SIG-M5 (cell line): ENCODE measurements at regions not wholly inside any gene's neighbourhood (a gene's known extent, or its start where the extent isn't known, plus 50 kb on each side); places are given as distances from the start of the nearest gene placed in this dataset.

Source experiments
- DNase-seq: peaks from one replicate; lab custom pipeline; 2025; lab: John Stamatoyannopoulos, UW

DNA sequence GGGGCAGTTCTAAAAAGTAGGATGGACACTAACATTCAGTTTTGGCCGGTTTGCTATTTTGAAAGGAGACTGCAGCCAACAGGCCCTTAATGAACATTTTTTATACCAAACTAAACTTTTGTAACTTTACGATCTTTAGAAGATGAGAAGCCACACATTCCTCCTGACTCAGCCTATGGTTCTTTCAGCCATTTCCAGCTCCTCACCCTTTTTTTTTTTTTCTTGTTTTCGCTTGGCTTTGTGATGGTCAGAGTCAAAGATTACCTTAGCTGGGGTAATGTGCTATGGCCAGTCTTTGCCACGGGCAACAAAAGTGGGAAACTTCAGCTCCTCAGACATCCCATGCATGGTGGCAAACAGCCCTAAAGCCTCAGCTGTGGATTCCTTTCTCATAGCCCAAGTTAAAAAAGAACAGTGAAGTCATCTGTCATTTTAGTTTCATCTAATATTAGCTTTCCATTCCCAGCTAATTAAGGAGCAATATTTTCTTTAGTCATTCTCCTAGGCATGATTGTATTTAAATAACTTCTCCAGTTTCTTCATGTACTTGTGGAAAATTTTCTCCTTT lies 368.7 kb downstream of the MFSD1 start:
- no peak for DNase-seq

DNA sequence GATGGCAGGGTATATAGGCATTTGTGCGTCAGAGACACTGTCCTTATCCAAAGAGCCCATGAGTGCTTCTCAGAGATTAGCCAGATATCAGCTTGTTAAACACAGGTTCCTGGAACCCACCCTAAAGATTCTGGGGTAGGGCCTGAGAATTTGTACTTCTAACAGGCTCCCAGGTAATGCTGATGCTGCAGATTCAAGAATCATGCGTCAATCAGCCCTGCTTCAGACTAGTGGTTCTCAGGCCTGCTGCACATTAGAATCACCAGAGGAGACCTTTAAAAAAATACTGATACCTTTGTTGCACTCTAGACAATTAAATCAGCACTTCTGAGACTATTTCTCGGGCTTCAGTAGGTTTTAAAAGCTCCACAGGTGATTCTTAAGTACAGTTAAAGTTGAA lies 369.5 kb downstream of the MFSD1 start:
- DNase-seq: no peak

DNA sequence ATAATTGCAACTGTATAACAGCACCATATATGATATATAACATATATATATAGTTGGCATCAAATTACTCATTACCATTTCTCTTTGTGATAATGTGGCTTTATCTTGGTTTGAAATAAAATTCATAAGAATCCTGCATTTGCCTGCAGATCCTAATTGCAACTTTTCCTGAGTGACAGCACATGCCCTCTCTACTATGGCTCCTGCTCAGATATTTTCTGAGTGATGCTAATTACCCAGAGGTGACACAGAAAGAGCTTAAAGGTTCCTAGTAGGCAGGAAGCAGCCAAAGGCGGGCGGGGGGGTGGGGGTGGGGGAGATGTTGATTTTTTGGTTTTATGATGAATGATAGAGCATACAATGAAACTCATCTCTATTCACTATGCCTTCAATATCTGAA lies 370.6 kb downstream of the MFSD1 start:
- no peak for DNase-seq

DNA sequence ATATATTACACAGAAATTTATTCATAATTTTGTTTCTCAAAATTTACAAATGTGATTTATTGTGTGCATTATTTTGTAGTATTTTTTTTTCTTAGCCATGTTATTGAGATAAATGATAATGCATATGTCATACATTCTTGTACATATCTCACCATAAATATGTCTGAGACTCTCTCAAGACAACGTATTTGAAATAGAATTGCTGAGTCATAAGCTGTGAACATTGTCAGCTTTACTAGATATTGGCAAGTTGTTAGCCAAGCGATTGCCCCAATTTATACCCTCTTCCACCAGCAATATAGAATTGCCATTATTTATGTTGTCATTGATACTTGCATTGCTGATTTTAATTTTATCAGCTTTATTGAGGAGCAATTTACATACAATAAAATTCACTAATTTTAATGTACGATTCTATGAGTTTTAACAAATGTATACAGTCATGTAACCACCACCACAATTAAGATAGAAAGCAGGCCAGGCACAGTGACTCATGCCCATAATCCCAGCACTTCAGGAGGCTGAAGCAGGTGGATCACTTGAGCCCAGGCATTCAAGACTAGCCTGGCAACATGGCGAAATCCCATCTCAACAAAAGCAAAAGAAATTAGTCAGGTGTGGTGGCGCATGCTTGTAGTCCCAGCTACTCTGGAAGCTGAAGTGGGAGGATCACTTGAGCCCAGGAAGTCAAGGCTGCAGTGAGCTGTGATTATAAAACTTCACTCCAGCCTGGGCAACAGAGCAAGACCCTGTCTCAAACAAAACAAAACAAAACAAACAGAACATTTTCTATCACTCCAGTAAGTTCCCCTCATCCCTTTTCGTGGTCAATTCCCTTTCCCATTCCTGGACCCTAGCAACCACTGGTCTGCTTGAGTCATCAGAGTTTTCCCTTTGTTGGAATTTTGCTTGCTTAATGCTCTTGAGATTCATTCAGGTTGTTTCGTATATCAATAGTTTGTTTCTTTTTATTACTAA lies 373.1 kb downstream of the MFSD1 start:
- DNase-seq: no peak

DNA sequence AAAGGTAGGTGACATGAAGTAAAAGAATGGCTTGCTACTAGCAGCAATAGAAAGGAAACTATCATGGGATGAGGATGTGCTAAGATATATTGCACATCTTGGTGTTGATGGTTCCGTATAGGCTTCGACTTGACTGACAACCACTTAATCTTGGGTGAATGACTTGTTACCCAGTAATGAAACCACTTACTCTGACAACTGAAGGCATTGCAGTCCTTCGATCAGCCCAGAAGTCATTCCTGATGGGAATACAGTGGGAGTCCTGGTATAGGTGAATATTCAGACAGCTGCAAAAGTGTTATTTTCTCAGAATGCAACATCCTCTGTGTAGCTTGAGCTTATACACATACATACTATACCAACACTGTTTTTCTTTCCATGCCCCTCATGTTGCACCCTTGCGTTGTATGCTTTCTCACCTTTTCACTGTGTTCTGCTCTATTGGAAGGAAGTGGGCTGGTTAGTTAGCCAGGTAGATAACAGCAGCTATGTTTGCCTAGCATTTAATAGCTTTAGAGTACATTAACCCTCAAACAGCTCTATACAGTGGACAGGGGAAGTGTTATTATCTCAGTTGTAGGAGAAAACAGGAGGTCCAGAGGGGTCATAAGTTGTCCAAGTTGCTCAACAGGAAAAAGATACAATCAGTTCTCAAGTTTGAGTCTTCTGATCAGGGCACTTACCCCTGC lies 376.5 kb downstream of the MFSD1 start:
- DNase-seq: no peak

DNA sequence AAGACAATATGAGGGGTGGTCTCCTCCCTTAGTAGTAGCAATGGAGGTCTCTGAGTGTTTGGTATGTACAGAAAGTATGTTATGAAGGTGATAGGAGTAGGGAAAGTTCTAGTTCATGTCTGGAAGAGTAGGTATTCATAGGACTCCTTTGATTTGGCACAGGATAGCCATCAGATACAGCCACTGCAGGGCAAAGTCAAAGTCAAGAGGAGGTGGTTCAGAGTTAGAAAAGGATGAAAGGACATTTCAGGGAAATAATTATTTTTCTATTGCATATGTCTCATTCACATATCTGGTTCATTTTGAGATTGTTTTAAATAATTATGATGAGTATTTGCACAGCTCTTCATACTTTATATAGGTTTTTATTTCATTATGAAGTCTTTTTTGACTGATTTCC lies 381.1 kb downstream of the MFSD1 start:
- no peak for DNase-seq

DNA sequence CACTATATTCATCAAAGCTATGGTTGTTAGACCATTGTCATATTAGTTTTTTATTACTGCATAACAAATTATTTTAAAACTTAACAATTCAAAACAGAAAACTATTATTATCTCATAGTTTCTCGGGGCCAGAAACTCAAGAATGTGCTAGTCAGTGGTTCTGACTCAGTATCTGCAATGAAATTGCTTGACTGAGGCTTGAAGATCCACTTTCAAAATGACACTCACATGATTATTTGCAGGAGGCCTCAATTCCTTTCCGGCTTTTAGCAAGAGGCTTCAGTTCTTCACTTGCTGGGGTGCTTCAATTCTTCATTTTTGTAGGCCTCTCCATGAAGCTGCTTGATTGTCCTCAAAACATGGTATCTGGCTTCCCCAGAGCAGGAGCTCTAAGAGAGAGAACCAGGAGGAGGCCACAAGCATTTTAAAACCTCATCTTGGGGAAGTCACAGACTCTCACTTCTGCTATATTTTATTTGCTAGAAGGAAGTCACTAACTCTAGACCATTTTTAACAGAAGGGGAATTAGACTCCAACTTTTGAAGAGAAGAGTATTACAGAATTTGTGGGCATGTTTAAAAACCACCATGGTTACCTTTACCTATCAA lies 383.7 kb downstream of the MFSD1 start:
- DNase-seq: peak; percentile 12

DNA sequence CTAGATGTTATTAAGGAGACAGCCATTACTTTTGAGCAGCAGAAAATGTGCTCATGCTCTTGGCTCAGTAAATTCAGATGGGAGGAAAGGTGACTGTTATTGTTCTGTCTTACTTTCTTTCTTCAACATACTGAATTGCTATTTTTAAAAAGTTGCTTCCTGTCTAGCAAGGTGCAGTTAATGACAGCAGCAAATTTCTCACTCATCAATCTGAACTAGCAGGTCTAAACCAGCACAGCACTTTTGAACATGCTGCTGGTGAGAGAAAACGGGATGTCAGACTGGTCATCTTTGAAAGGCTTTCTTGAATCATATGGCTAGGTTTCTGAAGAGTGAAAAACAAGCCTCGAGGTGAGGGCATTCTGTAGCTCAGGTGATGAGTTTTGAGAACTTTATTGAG lies 384.7 kb downstream of the MFSD1 start:
- DNase-seq: no peak

DNA sequence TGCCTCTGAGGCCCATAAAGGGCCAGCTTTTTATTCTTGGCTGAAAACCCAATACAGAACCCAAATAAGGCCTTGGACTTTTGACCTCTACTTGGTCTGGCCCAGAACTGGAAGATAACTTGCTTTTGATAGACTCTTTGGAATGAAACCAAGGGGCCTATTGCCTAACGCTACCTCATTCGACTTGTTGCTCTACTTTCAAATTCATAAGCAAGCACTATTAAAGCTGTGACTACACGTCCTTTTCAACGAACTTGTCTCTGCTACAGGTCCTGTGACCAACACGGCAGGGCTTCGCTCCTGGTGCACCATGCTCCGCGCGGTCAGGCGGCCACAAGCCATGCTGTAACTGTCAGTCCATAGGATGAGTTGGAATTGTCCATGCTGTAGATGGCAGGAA lies 385.4 kb downstream of the MFSD1 start:
- no peak for DNase-seq

DNA sequence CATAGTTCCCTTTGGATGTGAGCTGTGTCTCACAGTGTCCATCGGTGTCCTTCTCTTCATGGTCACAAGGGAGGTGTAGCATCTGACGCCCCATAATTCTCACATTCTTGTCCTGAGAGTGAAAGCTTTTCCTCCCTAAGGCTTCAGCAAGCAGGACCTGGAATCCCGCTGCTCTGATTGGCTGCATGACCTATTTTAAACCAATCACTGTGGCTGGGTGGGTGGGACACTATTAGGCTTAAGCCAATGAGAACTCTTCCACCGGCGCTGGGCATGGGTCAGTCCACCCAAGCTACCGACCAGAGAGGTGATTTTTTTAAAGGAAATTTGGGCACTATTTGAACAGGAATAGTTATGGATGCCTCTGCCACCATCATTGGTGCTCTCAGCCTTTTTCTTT lies 385.9 kb downstream of the MFSD1 start:
- no peak for DNase-seq

DNA sequence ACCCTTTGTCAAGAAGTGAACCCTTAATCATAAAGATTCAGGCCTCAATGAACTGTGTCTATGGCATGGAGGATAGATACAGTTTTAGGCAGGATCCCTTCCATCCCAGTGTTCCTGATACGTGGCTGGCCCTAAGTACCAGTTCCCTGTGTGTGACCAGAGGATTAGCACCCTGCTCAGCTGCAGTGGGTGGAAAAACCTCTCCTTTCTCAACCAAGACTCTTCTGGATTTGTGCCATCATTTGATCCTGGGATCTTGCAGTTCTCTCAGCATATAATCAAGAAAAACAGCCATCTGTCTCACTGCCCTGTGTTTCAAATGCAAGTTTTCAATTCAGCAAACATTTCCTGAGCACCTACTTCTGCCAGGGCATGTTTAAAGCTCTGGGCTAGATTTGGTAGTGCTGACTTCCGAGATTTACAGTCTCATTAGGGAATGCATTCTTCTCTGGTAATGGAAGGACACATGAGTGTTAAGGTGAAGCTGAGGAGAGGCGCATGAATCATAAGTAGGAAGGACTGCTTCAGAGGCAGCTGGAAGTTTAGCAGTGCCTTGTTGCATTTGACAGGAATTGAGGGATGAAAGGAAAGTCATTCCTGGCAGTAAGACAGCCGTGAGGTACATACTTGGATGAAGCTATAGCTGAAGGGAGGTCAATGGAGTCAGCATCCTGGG lies 388.3 kb downstream of the MFSD1 start:
- DNase-seq: no peak

DNA sequence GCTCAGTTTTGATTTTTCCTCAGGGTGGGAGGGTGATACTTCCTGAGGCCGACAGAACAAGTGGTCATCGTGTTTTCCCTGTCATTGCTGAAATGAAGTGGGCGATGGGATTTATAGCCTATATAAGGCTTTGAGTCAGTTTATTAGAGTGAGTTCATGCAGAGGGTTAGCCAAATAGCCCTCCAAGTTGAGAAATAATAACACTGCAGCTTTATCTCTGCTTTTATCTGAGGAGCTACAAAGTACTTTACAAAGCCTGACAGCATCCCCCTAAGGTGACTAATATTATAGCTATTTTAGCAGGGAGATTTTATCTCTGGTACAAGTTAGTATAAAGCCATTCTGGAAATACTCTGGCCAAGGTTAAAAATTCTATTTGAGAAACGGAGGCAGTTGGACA lies 389.6 kb downstream of the MFSD1 start:
- no peak for DNase-seq

DNA sequence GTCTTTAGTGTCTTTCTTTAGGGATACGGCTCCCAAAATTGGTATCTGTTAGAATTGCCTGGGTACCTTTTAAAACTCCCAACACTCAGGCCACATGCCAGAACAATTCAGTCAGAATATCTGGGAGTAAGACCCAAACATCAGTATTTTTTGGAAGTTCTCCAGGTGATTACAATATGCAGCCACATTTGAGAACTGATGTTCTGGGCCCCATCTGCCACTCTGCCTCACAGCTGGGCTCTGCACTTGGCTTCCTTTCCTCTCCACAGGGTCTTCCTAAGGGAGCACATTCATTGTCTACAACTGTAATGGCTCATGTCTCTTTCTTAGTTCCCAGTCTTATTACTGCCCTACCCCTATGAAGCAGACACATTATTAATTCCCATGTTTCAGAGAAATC lies 394.5 kb downstream of the MFSD1 start:
- DNase-seq: no peak

DNA sequence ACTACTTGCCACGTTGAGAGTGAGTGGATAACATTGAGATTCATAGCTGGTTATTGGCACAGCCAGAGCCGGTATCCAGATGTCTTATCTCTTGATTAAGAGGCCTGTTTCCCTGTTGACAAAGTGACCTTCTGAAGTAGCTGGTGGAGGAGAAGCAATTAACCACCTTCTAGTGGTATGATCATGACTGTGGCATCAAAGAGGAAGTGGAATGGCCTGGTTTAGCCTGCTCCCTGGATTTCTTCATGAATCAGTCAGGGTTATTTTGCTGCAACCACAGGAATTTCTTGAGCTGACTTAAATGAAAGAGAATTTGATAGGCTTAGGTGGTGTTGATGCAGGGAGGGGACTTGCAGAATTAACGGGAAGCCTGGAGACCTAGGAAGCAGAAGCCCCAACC lies 398.3 kb downstream of the MFSD1 start:
- DNase-seq: no peak

DNA sequence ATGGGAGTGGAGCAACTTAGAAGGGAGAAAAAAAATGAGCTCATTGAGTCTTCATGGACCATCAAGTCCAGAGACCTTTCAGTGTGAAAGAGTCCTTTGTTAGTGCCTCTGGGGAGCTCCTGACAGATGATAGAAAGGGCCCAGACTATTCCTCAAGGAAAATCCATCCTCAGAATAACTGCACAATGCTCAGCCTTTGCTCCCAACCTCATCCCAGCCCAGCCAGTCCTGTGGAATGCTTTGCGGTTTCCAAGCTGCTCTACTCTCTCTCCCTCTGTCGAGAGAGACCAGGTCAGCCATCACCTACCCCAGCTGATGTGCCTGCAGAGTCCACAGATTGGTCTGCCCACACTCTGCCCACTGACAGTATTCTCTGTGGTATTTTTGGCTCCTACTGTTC lies 406.2 kb downstream of the MFSD1 start:
- no peak for DNase-seq

DNA sequence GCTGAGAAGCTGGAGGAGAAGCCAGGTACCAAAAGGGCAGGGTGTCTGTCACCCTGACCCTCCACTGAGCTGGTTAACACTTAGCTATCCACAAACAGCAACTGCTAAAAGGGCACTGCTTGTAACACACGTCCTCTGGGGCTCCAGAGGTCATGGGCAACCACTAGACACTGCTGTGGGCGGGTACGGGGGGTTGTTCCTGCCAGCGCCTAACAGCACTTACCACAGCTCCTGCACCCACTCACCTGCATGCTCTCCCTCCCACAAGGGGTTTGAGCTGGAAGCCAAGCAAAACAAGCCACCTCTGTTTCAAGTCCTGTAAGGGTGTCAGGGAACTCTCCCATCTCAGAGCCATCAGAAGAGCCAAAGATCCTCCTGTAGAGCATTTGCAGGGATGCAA lies 407.6 kb downstream of the MFSD1 start:
- DNase-seq: no peak

DNA sequence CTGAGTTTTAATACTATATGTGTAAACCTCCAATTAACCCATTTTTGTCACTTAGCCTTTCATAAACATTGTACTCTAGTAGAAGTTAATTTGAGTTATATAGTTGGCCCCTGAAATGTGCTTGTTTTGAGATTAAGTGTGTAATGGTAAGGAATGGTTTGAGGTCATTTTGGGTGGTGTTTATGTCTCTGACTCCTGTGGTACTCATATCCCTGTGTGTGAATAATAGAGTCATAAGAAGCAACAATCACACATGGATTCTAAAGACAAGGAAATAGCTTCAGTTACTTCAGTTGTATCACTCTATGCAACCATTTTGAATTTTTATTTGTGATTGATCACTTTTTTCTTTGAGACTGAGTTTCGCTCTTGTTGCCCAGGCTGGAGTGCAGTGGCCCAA lies 408.5 kb downstream of the MFSD1 start:
- no peak for DNase-seq

DNA sequence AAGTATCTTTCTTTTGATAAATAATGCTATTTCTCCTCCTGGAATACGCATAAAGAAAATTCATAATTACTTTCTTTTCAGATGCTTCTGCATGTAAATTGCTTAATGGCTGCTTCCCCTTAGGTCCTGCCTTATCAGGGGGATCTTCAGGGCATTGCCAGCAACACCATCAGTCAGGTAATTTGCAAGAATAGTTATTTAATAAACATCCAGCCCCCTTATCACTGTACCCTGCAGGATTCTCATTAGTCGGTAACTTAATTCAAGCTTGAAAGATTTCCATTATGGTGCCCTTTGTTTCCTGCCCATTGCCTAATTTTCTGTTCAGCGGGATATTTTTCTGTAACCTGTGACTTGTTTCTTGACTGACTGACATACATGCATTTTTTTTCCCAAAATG lies 414.5 kb downstream of the MFSD1 start:
- DNase-seq: no peak

DNA sequence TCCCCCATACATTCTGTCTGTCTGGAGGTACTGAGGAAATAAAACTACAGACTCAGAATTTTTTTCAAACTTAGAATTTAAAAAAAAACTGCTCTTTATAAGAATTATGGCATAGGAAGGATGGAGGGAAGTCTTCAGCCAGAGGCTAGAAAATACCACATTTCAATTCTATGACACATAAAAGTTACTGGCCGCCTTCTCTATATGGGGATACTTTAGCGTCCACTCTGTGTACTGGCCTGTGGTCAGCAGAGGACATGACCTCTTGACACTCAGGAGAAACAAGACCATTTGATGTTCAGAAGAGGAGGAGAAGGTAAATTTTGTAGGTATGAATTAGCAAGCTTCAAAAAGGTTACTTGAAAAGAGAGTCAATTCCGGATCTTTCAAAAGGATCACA lies 417.4 kb downstream of the MFSD1 start:
- DNase-seq: no peak

DNA sequence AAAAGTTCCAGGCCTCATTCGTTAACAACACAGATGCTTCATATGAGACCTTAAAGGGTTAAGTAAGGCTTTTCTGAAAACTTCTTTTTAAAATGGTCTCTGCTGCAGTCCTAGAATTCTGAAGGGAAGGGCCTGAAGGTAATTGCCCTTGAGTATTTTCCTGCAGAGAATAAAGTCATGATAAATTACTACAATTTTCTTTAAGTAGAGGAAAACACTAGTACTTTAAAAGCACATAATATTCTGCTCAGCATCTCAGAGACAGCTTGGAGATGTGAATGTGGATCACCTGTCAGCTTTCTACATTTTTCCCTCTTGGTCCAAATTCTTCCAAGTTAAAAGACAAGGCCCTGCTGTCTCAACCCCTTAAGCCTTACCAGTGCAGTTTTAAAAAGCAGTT lies 419.5 kb downstream of the MFSD1 start:
- no peak for DNase-seq

DNA sequence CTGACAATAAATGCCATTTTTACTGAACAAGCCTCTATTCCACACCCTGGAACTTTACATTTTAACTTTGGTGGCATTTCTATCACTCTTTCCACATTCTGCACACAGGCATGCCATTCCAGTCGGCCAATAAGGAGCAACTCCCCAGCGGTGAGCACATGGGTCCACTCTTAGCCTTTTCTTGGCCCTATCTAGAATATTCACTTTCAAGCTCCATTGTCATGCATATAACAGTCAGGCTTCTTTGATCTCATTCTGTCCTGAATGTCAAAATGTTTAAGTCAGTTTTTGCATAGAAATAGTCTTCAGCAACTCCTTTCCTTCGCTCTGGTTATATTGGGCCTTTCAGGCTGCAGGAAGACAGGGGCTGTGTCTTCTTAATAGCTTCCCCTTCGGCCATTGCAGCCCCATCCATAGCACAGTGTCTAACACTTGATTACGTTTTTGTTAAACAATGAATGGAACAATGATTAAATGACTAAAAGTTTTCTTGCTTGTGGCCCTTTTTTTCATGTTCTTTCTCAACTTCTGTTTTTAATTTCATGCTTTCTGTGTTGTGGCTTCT lies 427.3 kb downstream of the MFSD1 start:
- no peak for DNase-seq

DNA sequence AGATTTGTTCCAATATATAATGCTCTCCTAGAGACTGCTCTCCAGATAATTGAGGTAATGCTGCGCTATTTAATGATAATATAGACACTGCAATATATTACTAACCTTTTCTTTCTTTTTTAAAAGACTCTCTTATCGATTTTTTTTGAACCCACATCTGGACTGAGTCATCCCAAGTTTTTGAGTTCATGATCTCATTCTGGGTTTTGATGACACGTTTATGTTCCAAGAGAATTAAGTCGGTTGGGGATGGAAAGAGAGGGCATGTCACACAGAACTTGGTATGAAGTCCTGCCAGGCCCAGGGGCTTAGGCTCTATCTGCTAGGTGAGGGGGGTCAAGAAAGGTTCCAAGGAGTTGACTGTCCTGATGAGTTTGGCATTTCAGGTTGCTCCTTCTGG lies 431.1 kb downstream of the MFSD1 start:
- DNase-seq: no peak
